NCI-H1105 (cell line): ENCODE measurements at regions not wholly inside any gene's neighbourhood (a gene's known extent, or its start where the extent isn't known, plus 50 kb on each side); places are given as distances from the start of the nearest gene placed in this dataset.
"Not testable (repeated sequence)": the region's sequence is repeated elsewhere in the genome, so short reads cannot be mapped to it uniquely, and the experiment has no call there.

Source experiments
- DNase-seq: peaks from one replicate; lab custom pipeline; 2025; lab: John Stamatoyannopoulos, UW

GRCh38 chr6:132045877-132046276, 94.7 kb upstream of the CCN2 start:
- DNase-seq, result no peak

GRCh38 chr6:132043148-132043547, 92.0 kb upstream of the CCN2 start:
- no peak for DNase-seq

- DNase-seq, result no peak
These were observed 90.5 kb upstream of the CCN2 start for GRCh38 chr6:132041706-132042105.

GRCh38 chr6:132028029-132028428, 76.9 kb upstream of the CCN2 start:
- DNase-seq, result no peak

- no peak for DNase-seq
These were observed 74.3 kb upstream of the CCN2 start for GRCh38 chr6:132025468-132025867.

- no peak for DNase-seq
These were observed 72.3 kb upstream of the CCN2 start for GRCh38 chr6:132023490-132023889.

- DNase-seq, result no peak
These were observed 70.6 kb upstream of the CCN2 start for GRCh38 chr6:132021552-132022375.

GRCh38 chr6:132020918-132021317, 69.7 kb upstream of the CCN2 start:
- not testable (repeated sequence) for DNase-seq

- no peak for DNase-seq
These were observed 69.0 kb upstream of the CCN2 start for GRCh38 chr6:132020138-132020581.

- DNase-seq, result no peak
These were observed 68.4 kb upstream of the CCN2 start for GRCh38 chr6:132019586-132019985.

GRCh38 chr6:132017942-132018341, 66.8 kb upstream of the CCN2 start:
- no peak for DNase-seq

- no peak for DNase-seq
These were observed 65.2 kb upstream of the CCN2 start for GRCh38 chr6:132016396-132016795.

GRCh38 chr6:132011582-132011981, 60.4 kb upstream of the CCN2 start:
- DNase-seq, result no peak

- no peak for DNase-seq
These were observed 58.0 kb upstream of the CCN2 start for GRCh38 chr6:132009175-132009574.

- no peak for DNase-seq
These were observed 56.5 kb upstream of the CCN2 start for GRCh38 chr6:132007474-132008190.

GRCh38 chr6:132005178-132005577, 54.0 kb upstream of the CCN2 start:
- no peak for DNase-seq

GRCh38 chr6:132004668-132005067, 53.5 kb upstream of the CCN2 start:
- DNase-seq, result no peak

GRCh38 chr6:132003516-132004178, 52.5 kb upstream of the CCN2 start:
- DNase-seq, result no peak
